Sigmoid colon (tissue), 6 donors: ENCODE measurements at regions not wholly inside any gene's neighbourhood (a gene's known extent, or its start where the extent isn't known, plus 50 kb on each side); places are given as distances from the start of the nearest gene placed in this dataset.

Source experiments
- DNase-seq: peaks from one replicate; pipeline ENCODE4 v3.0.0-alpha.2; 2019
- H3K27ac ChIP-seq, 4 donors: fragments of 200-600 bp; sonication (generic); one replicate each; pipeline ENCODE4 v1.5.1; 2016 to 2019; ENCODE audit warnings: mild to moderate bottlenecking in 1 of 4
- H3K27me3 ChIP-seq, 3 donors: fragments of 200-600 bp; sonication (generic); one replicate each; pipeline ENCODE4 v1.5.1; 2019; ENCODE audit warnings: mild to moderate bottlenecking in 1 of 3
- H3K36me3 ChIP-seq, 4 donors: fragments of 200-600 bp; sonication (generic); one replicate each; pipeline ENCODE4 v1.5.1; 2016 to 2019
- H3K4me1 ChIP-seq, 4 donors: fragments of 200-600 bp; sonication (generic); one replicate each; pipeline ENCODE4 v1.5.1; 2017 to 2019
- H3K4me3 ChIP-seq, 4 donors: fragments of 200-600 bp; sonication (generic); one replicate each; pipeline ENCODE4 v1.5.1; 2017 to 2019; ENCODE audit warnings: mild to moderate bottlenecking in 2 of 4, moderate library complexity in 1 of 4
- H3K9me3 ChIP-seq, 4 donors: fragments of 200-600 bp in 3 of 4; sonication (generic) in 3 of 4; one replicate each; pipeline versions ENCODE4 v1.5.1 to v1.6.1; 2013 to 2019
- EP300 ChIP-seq, 4 donors: sonication (generic); formaldehyde crosslinking; IDR thresholded peaks; one replicate each; pipeline ENCODE4 v1.6.1; 2017; ENCODE audit warnings: antibody characterized with exemption in 4 of 4
- POLR2A ChIP-seq, 2 donors: fragments of 450-650 bp; IDR thresholded peaks; one replicate each; pipeline ENCODE4 v1.6.1; 2016; ENCODE audit warnings: antibody characterized with exemption in 2 of 2, mild to moderate bottlenecking in 2 of 2, moderate library complexity in 2 of 2
- POLR2AphosphoS5 ChIP-seq, 4 donors: sonication (generic); formaldehyde crosslinking; IDR thresholded peaks; one replicate each; pipeline ENCODE4 v1.6.1; 2017; ENCODE audit warnings: antibody characterized with exemption in 4 of 4
- WGBS, 2 donors: extraction: QIAGEN DNeasy Blood & Tissue Kit; methylation state at CpG; one replicate each; pipeline ENCODE4 v1.1.7; 2013; 5-methylcytosine and 5-hydroxymethylcytosine counted together
- intact Hi-C: fragments of 100-400 bp; cut with DNase I; formaldehyde crosslinking; loops from one replicate; pipeline ENCODE4 v1.15.1; 2023
- TF ChIP-seq, protein P1 (sequence below), 4 experiments: fragments of 450-650 bp in 3 of 4; fragments of 200-600 bp in 1 of 4; IDR thresholded peaks; one replicate each; pipeline ENCODE4 v1.5.1; 2016 to 2019; ENCODE audit warnings: antibody characterized with exemption in 4 of 4, mild to moderate bottlenecking in 3 of 4, moderate library complexity in 2 of 4
- donor health status: healthy with polysubstance abuse.
- donor health status: healthy.

- TF ChIP-seq EP300 (IDR thresholded peaks at IDR 0.05), result no peak
- TF ChIP-seq, protein P1, sequence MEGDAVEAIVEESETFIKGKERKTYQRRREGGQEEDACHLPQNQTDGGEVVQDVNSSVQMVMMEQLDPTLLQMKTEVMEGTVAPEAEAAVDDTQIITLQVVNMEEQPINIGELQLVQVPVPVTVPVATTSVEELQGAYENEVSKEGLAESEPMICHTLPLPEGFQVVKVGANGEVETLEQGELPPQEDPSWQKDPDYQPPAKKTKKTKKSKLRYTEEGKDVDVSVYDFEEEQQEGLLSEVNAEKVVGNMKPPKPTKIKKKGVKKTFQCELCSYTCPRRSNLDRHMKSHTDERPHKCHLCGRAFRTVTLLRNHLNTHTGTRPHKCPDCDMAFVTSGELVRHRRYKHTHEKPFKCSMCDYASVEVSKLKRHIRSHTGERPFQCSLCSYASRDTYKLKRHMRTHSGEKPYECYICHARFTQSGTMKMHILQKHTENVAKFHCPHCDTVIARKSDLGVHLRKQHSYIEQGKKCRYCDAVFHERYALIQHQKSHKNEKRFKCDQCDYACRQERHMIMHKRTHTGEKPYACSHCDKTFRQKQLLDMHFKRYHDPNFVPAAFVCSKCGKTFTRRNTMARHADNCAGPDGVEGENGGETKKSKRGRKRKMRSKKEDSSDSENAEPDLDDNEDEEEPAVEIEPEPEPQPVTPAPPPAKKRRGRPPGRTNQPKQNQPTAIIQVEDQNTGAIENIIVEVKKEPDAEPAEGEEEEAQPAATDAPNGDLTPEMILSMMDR (IDR thresholded peaks at IDR 0.05), result no peak
These were observed 167.2 kb downstream of the CEP135 start for GRCh38 chr4:56115898-56116297.

DNA sequence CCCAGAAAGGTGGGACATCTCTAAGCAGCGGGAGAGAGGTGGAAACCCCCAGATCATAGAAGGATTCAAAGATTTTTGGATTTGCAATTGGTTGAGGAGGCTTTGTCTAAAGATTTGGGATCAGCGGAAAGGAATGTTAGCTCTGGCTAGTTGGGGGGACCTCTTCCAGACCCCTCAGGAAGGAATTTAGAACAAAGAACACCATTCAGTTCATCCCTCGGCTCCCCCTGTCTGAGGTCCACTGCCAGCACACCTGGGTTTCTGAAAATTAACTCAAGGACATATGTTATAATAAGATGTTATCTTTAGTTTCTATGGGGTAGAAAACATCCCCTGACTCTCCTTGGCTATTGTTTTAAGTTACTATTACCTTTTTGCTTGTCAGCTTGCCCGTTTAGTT lies 163.6 kb downstream of the CEP135 start:
- Histone ChIP-seq H3K4me1 (no peaks in the 10 kb centered on the region), H3K4me3 (no peak overlapping the region), H3K27ac (no peak overlapping the region), H3K27me3 (no peaks in the 10 kb centered on the region), H3K9me3 (no peaks in the 10 kb centered on the region), H3K36me3 (no peaks in the 10 kb centered on the region)
- 93 to 96% methylated on average over 4 of the region's 4 CpGs for WGBS, 2 donors
- TF ChIP-seq EP300 (IDR thresholded peaks at IDR 0.05), result no peak
- no peak for TF ChIP-seq POLR2AphosphoS5 (IDR thresholded peaks at IDR 0.05)
- TF ChIP-seq POLR2A (IDR thresholded peaks at IDR 0.05), result no peak
- TF ChIP-seq, protein P1 (IDR thresholded peaks at IDR 0.05), result no peak
- intact Hi-C loops, result no loop called here
- no peak for DNase-seq

More at GRCh38 chr4:56115898-56116297, 167.2 kb downstream of the CEP135 start:
- intact Hi-C loops, result no loop called here
- Histone ChIP-seq H3K27me3 (no peaks in the 10 kb centered on the region), H3K9me3 (no peaks in the 10 kb centered on the region), H3K4me1 (no peaks in the 10 kb centered on the region), H3K36me3 (no peaks in the 10 kb centered on the region), H3K27ac (no peak overlapping the region), H3K4me3 (no peak overlapping the region)
- WGBS, 2 donors, result 33 to 68% methylated on average over 2 of the region's 2 CpGs
- no peak for DNase-seq

- intact Hi-C loops, result no loop called here
- H3K27ac ChIP-seq, result no peak overlapping the region
- H3K27me3 ChIP-seq, result no peaks in the 10 kb centered on the region
- DNase-seq, result no peak
- no peak overlapping the region for H3K4me3 ChIP-seq
- 80 to 85% methylated on average over 11 of the region's 11 CpGs for WGBS, 2 donors
- no peaks in the 10 kb centered on the region for H3K36me3 ChIP-seq
- H3K9me3 ChIP-seq, result peaks cover 0 to 1% (median 0%) of the 10 kb centered on the region in 4 donors
- H3K4me1 ChIP-seq, result peaks cover 0 to 4% (median 0%) of the 10 kb centered on the region in 4 donors
- TF ChIP-seq, protein P1 (IDR thresholded peaks at IDR 0.05), result no peak
- TF ChIP-seq POLR2AphosphoS5 (IDR thresholded peaks at IDR 0.05), result no peak
- no peak for TF ChIP-seq EP300 (IDR thresholded peaks at IDR 0.05)
- no peak for TF ChIP-seq POLR2A (IDR thresholded peaks at IDR 0.05)
These were observed 157.7 kb downstream of the CEP135 start for GRCh38 chr4:56106180-56107147.

DNA sequence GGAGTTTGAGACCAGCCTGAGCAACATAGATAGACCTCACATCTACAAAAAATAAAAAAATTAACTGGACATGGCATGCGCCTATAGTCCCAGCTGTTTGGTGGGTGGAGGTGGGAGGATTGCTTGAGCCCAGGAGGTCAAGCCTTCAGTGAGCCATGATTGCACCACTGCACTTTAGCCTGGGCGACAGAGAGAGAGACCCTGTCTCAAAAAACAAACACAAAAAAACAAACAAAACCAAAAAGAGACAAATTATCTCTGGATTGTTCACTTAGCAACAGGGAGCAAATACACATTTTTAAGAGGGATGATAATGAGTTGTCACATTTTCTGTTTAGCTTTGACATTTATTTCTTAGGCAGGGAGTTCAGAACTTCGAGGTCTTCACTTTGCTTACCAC lies 155.4 kb downstream of the CEP135 start:
- peaks cover 0 to 4% (median 0%) of the 10 kb centered on the region in 4 donors for H3K4me1 ChIP-seq
- TF ChIP-seq POLR2A (IDR thresholded peaks at IDR 0.05) (no peak), POLR2AphosphoS5 (IDR thresholded peaks at IDR 0.05) (no peak), EP300 (IDR thresholded peaks at IDR 0.05) (no peak)
- TF ChIP-seq, protein P1 (IDR thresholded peaks at IDR 0.05), result no peak
- H3K9me3 ChIP-seq, result peaks cover 0 to 1% (median 0%) of the 10 kb centered on the region in 4 donors
- 85 to 94% methylated on average over 3 of the region's 3 CpGs for WGBS, 2 donors
- no peak overlapping the region for H3K4me3 ChIP-seq
- intact Hi-C loops, result no loop called here
- H3K27me3 ChIP-seq, result no peaks in the 10 kb centered on the region
- no peaks in the 10 kb centered on the region for H3K36me3 ChIP-seq
- H3K27ac ChIP-seq, result no peak overlapping the region
- no peak for DNase-seq
